Gastroesophageal sphincter (tissue), 4 donors: ENCODE measurements at regions not wholly inside any gene's neighbourhood (a gene's known extent, or its start where the extent isn't known, plus 50 kb on each side); places are given as distances from the start of the nearest gene placed in this dataset.

ENCODE experiments used
- ATAC-seq: fragments of 150-250 bp; one replicate; pipeline ENCODE4 v1.9.1; 2016; ENCODE audit warnings: mild to moderate bottlenecking, moderate library complexity
- H3K27ac ChIP-seq, 4 donors: fragments of 200-600 bp; sonication (generic) in 3 of 4; 1 replicate in 3 of 4; 2 replicates in 1 of 4; pipeline ENCODE4 v1.5.1; 2016 to 2019
- H3K27me3 ChIP-seq: fragments of 200-600 bp; sonication (generic); one replicate; pipeline ENCODE4 v1.5.1; 2019
- H3K36me3 ChIP-seq, 2 donors: fragments of 200-600 bp; sonication (generic); one replicate each; pipeline ENCODE4 v1.5.1; 2019; ENCODE audit warnings: control low read depth in 1 of 2
- H3K4me1 ChIP-seq, 3 donors: fragments of 200-600 bp; sonication (generic); 1 replicate in 2 of 3; 2 replicates in 1 of 3; pipeline ENCODE4 v1.5.1; 2016 to 2019; ENCODE audit warnings: control low read depth in 2 of 3
- H3K4me3 ChIP-seq, 2 donors: fragments of 200-600 bp; sonication (generic); one replicate each; pipeline ENCODE4 v1.5.1; 2019; ENCODE audit warnings: mild to moderate bottlenecking in 1 of 2, moderate library complexity in 1 of 2
- H3K9me3 ChIP-seq, 3 donors: fragments of 200-600 bp; sonication (generic); one replicate each; pipeline ENCODE4 v1.5.1; 2017 to 2019; ENCODE audit warnings: control low read depth in 2 of 3
- CTCF ChIP-seq, 4 experiments: fragments of 200-600 bp in 2 of 4; fragments of 450-650 bp in 2 of 4; sonication (generic) in 1 of 4; IDR thresholded peaks; one replicate each; pipeline ENCODE4 v1.5.1; 2017 to 2019; ENCODE audit warnings: antibody characterized with exemption in 4 of 4, mild to moderate bottlenecking in 2 of 4, moderate library complexity in 2 of 4
- EP300 ChIP-seq: sonication (generic); formaldehyde crosslinking; IDR thresholded peaks from one replicate; pipeline ENCODE4 v1.6.1; 2017; ENCODE audit warnings: antibody characterized with exemption, mild to moderate bottlenecking
- POLR2A ChIP-seq, 2 donors: fragments of 450-650 bp; IDR thresholded peaks; one replicate each; pipeline ENCODE4 v1.6.1; 2017; ENCODE audit warnings: antibody characterized with exemption in 2 of 2, mild to moderate bottlenecking in 2 of 2, moderate library complexity in 1 of 2
- POLR2AphosphoS5 ChIP-seq: sonication (generic); formaldehyde crosslinking; IDR thresholded peaks from one replicate; pipeline ENCODE4 v1.6.1; 2017; ENCODE audit warnings: antibody characterized with exemption
- WGBS, 2 donors: methylation state at CpG; one replicate each; pipeline ENCODE4 v1.1.5; 2018; ENCODE audit warnings: low coverage in 1 of 2; 5-methylcytosine and 5-hydroxymethylcytosine counted together

GRCh38 chr7:49308787-49309186 lies 384.4 kb downstream of the CDC14C start:
- Histone ChIP-seq H3K27me3 (no peaks in the 10 kb centered on the region), H3K27ac (no peak overlapping the region), H3K4me1 (no peaks in the 10 kb centered on the region), H3K36me3 (no peaks in the 10 kb centered on the region), H3K9me3 (no peaks in the 10 kb centered on the region), H3K4me3 (no peak overlapping the region)
- ATAC-seq = no peak
- TF ChIP-seq EP300 = no peak
- TF ChIP-seq CTCF (IDR thresholded peaks at IDR 0.05) = no peak
- no peak for TF ChIP-seq POLR2AphosphoS5
- no peak for TF ChIP-seq POLR2A (IDR thresholded peaks at IDR 0.05)
- WGBS, 2 donors = 25 to 33% methylated on average over 1 to 2 of the region's 2 CpGs

- no peaks in the 10 kb centered on the region for H3K4me1 ChIP-seq
- WGBS, 2 donors = 51 to 71% methylated on average over 4 of the region's 4 CpGs
- no peak for TF ChIP-seq POLR2AphosphoS5
- TF ChIP-seq CTCF (IDR thresholded peaks at IDR 0.05) = no peak
- no peak for TF ChIP-seq EP300
- no peak for TF ChIP-seq POLR2A (IDR thresholded peaks at IDR 0.05)
Measured at GRCh38 chr7:49320083-49320482, 395.7 kb downstream of the CDC14C start.

GRCh38 chr7:49321843-49322242 lies 397.5 kb downstream of the CDC14C start:
- Histone ChIP-seq H3K4me1 (no peaks in the 10 kb centered on the region), H3K4me3 (no peak overlapping the region), H3K9me3 (peaks cover 0 to 5% (median 0%) of the 10 kb centered on the region in 3 donors), H3K36me3 (no peaks in the 10 kb centered on the region), H3K27me3 (no peaks in the 10 kb centered on the region), H3K27ac (no peak overlapping the region)
- whole genome bisulfite sequencing, 2 donors = 89 to 91% methylated on average over 1 of the region's 1 CpG
- no peak for ATAC-seq
- TF ChIP-seq CTCF (IDR thresholded peaks at IDR 0.05) = no peak
- no peak for TF ChIP-seq POLR2AphosphoS5
- no peak for TF ChIP-seq EP300
- no peak for TF ChIP-seq POLR2A (IDR thresholded peaks at IDR 0.05)

More at GRCh38 chr7:49320083-49320482, 395.7 kb downstream of the CDC14C start:
- H3K27ac ChIP-seq = no peak overlapping the region
- peaks cover 0 to 5% (median 0%) of the 10 kb centered on the region in 3 donors for H3K9me3 ChIP-seq
- H3K4me3 ChIP-seq = no peak overlapping the region
- H3K36me3 ChIP-seq = no peaks in the 10 kb centered on the region
- H3K27me3 ChIP-seq = no peaks in the 10 kb centered on the region
- no peak for ATAC-seq

GRCh38 chr7:49322476-49322875 lies 398.1 kb downstream of the CDC14C start:
- TF ChIP-seq POLR2A (IDR thresholded peaks at IDR 0.05) (no peak), EP300 (no peak)

GRCh38 chr7:49324040-49324439 lies 399.7 kb downstream of the CDC14C start:
- TF ChIP-seq CTCF (IDR thresholded peaks at IDR 0.05) (no peak), POLR2A (IDR thresholded peaks at IDR 0.05) (no peak), POLR2AphosphoS5 (no peak), EP300 (no peak)
- Histone ChIP-seq H3K36me3 (no peaks in the 10 kb centered on the region), H3K4me3 (no peak overlapping the region), H3K27me3 (no peaks in the 10 kb centered on the region), H3K27ac (no peak overlapping the region), H3K9me3 (peaks cover 0 to 5% (median 0%) of the 10 kb centered on the region in 3 donors), H3K4me1 (no peaks in the 10 kb centered on the region)
- WGBS, 2 donors = 55 to 66% methylated on average over 3 of the region's 3 CpGs
- ATAC-seq = no peak

More at GRCh38 chr7:49322476-49322875, 398.1 kb downstream of the CDC14C start:
- Histone ChIP-seq H3K27me3 (no peaks in the 10 kb centered on the region), H3K4me1 (no peaks in the 10 kb centered on the region), H3K27ac (no peak overlapping the region), H3K9me3 (peaks cover 0 to 5% (median 0%) of the 10 kb centered on the region in 3 donors), H3K4me3 (no peak overlapping the region), H3K36me3 (no peaks in the 10 kb centered on the region)
- ATAC-seq = no peak
